ENCODE measurements at regions not wholly inside any gene's neighbourhood (a gene's known extent, or its start where the extent isn't known, plus 50 kb on each side); places are given as distances from the start of the nearest gene placed in this dataset.
"Not testable (repeated sequence)": the region's sequence is repeated elsewhere in the genome, so short reads cannot be mapped to it uniquely, and the experiment has no call there.

DNA sequence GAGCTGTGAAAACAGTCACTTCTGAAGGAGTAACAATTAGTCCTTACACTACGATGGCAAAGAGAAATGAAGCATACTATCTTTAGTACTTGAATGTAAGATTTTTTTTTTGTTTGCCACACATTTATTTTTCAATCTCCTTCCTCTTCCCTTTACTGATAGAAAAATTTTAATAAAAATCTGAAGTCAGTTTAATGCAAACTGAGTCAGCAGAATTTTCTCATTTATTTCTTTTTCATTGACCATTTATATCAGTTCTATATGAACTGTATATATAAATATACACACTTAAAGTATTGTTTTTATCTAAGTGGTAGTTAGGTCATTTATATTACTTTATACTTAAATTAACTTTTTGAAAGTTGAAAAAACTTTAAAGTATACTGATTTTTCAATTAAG, 1009.1 kb upstream of the SPRY2 start:
- no peak for ATAC-seq (ENCODE audit: low read depth)
- H3K9me3 ChIP-seq (ENCODE audit: severe bottlenecking), result no peaks in the 10 kb centered on the region
- no peak overlapping the region for H3K27ac ChIP-seq (ENCODE audit: poor library complexity, severe bottlenecking)

DNA sequence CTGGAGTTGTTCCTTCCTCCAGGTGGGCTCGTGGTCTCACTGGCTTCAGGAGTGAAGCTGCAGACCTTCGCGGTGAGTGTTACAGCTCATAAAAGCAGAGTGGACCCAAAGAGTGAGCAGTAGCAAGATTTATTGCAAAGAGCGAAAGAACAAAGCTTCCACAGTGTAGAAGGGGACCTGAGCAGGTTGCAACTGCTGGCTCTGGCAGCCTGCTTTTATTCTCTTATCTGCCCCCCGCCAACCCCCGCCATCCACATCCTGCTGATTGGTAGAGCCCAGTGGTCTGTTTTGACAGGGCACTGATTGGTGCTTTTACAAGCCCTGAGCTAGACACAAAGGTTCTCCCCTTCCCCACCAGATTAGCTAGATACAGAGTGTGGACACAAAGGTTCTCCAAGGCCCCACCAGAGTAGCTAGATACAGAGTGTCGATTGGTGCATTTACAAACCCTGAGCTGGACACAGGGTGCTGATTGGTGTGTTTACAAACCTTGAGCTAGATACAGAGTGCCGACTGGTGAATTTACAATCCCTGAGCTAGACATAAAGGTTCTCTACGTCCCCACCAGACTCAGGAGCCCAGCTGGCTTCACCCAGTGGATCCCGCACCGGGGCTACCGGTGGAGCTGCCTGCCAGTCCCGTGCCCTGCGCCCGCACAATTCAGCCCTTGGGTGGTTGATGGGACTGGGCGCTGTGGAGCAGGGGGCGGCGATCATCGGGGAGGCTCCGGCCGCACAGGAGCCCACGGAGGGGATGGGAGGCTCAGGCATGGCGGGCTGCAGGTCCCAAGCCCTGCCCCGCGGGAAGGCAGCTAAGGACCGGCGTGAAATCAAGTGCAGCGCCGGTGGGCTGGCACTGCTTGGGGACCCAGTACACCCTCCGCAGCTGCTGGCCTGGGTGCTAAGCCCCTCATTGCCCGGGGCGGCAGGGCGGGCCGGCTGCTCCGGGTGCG, 999.5 kb upstream of the SPRY2 start:
- not testable (repeated sequence) for H3K9me3 ChIP-seq (ENCODE audit: severe bottlenecking); H3K4me3 ChIP-seq (ENCODE audit: severe bottlenecking); H3K27ac ChIP-seq (ENCODE audit: poor library complexity, severe bottlenecking); H3K36me3 ChIP-seq (ENCODE audit: low read depth); H3K4me1 ChIP-seq (ENCODE audit: insufficient read depth, poor library complexity, severe bottlenecking); H3K27me3 ChIP-seq (ENCODE audit: insufficient read depth, poor library complexity, severe bottlenecking); DNase-seq (ENCODE audit: low spot score); ATAC-seq (ENCODE audit: low read depth)

More for the DNA sequence above, 1009.1 kb upstream of the SPRY2 start:
- TF ChIP-seq, protein P1, sequence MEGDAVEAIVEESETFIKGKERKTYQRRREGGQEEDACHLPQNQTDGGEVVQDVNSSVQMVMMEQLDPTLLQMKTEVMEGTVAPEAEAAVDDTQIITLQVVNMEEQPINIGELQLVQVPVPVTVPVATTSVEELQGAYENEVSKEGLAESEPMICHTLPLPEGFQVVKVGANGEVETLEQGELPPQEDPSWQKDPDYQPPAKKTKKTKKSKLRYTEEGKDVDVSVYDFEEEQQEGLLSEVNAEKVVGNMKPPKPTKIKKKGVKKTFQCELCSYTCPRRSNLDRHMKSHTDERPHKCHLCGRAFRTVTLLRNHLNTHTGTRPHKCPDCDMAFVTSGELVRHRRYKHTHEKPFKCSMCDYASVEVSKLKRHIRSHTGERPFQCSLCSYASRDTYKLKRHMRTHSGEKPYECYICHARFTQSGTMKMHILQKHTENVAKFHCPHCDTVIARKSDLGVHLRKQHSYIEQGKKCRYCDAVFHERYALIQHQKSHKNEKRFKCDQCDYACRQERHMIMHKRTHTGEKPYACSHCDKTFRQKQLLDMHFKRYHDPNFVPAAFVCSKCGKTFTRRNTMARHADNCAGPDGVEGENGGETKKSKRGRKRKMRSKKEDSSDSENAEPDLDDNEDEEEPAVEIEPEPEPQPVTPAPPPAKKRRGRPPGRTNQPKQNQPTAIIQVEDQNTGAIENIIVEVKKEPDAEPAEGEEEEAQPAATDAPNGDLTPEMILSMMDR (IDR thresholded peaks at IDR 0.05; ENCODE audit: poor library complexity, severe bottlenecking), result no peak
- no peak for DNase-seq (ENCODE audit: low spot score)
- no peak overlapping the region for H3K4me3 ChIP-seq (ENCODE audit: severe bottlenecking)
- H3K36me3 ChIP-seq (ENCODE audit: low read depth), result no peaks in the 10 kb centered on the region
- no peaks in the 10 kb centered on the region for H3K27me3 ChIP-seq (ENCODE audit: insufficient read depth, poor library complexity, severe bottlenecking)
- no peaks in the 10 kb centered on the region for H3K4me1 ChIP-seq (ENCODE audit: insufficient read depth, poor library complexity, severe bottlenecking)

- not testable (repeated sequence) for ATAC-seq (ENCODE audit: low read depth); H3K4me3 ChIP-seq (ENCODE audit: severe bottlenecking); H3K27ac ChIP-seq (ENCODE audit: poor library complexity, severe bottlenecking); DNase-seq (ENCODE audit: low spot score); H3K36me3 ChIP-seq (ENCODE audit: low read depth); H3K27me3 ChIP-seq (ENCODE audit: insufficient read depth, poor library complexity, severe bottlenecking); H3K4me1 ChIP-seq (ENCODE audit: insufficient read depth, poor library complexity, severe bottlenecking); H3K9me3 ChIP-seq (ENCODE audit: severe bottlenecking)
These were observed 998.7 kb upstream of the SPRY2 start for GRCh38 chr13:81339666-81340065.

- Histone ChIP-seq H3K36me3 (ENCODE audit: low read depth) (no peaks in the 10 kb centered on the region), H3K4me1 (ENCODE audit: insufficient read depth, poor library complexity, severe bottlenecking) (no peaks in the 10 kb centered on the region), H3K9me3 (ENCODE audit: severe bottlenecking) (no peaks in the 10 kb centered on the region), H3K27me3 (ENCODE audit: insufficient read depth, poor library complexity, severe bottlenecking) (no peaks in the 10 kb centered on the region), H3K4me3 (ENCODE audit: severe bottlenecking) (no peak overlapping the region), H3K27ac (ENCODE audit: poor library complexity, severe bottlenecking) (no peak overlapping the region)
- TF ChIP-seq, protein P1 (IDR thresholded peaks at IDR 0.05; ENCODE audit: poor library complexity, severe bottlenecking), result no peak
- no peak for DNase-seq (ENCODE audit: low spot score)
- no peak for ATAC-seq (ENCODE audit: low read depth)
These were observed 993.6 kb upstream of the SPRY2 start for GRCh38 chr13:81334481-81334880.

DNA sequence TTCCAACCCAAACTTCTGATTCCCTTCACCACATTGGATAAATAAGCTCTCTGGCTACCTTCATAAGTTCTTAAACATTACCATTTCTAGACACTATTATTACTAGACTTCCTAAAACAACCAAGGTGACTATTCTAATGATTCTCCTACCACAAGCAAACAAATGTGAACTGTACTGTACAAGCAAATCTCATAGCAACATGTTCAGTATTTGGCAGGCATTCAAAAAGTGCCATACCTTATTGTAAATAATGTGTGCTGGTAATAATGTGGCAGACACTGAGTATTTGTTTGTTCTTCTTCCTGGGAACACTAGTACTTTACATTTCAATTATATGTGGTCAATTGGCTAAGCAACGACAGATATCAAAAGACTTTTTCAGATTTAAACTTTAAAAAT, 986.0 kb upstream of the SPRY2 start:
- TF ChIP-seq, protein P1 (IDR thresholded peaks at IDR 0.05; ENCODE audit: poor library complexity, severe bottlenecking), result no peak
- DNase-seq (ENCODE audit: low spot score), result no peak

GRCh38 chr13:81320516-81320915, 979.6 kb upstream of the SPRY2 start:
- H3K27me3 ChIP-seq (ENCODE audit: insufficient read depth, poor library complexity, severe bottlenecking), result no peaks in the 10 kb centered on the region
- TF ChIP-seq, protein P1 (IDR thresholded peaks at IDR 0.05; ENCODE audit: poor library complexity, severe bottlenecking), result no peak
- no peaks in the 10 kb centered on the region for H3K4me1 ChIP-seq (ENCODE audit: insufficient read depth, poor library complexity, severe bottlenecking)
- no peaks in the 10 kb centered on the region for H3K36me3 ChIP-seq (ENCODE audit: low read depth)
- DNase-seq (ENCODE audit: low spot score) (no peak), ATAC-seq (ENCODE audit: low read depth) (no peak)
- H3K27ac ChIP-seq (ENCODE audit: poor library complexity, severe bottlenecking), result no peak overlapping the region
- H3K4me3 ChIP-seq (ENCODE audit: severe bottlenecking), result no peak overlapping the region
- H3K9me3 ChIP-seq (ENCODE audit: severe bottlenecking), result no peaks in the 10 kb centered on the region

More for the DNA sequence above, 986.0 kb upstream of the SPRY2 start:
- ATAC-seq (ENCODE audit: low read depth), result no peak
- H3K27me3 ChIP-seq (ENCODE audit: insufficient read depth, poor library complexity, severe bottlenecking), result no peaks in the 10 kb centered on the region
- H3K9me3 ChIP-seq (ENCODE audit: severe bottlenecking), result no peaks in the 10 kb centered on the region
- no peaks in the 10 kb centered on the region for H3K4me1 ChIP-seq (ENCODE audit: insufficient read depth, poor library complexity, severe bottlenecking)
- H3K27ac ChIP-seq (ENCODE audit: poor library complexity, severe bottlenecking), result no peak overlapping the region
- no peak overlapping the region for H3K4me3 ChIP-seq (ENCODE audit: severe bottlenecking)
- H3K36me3 ChIP-seq (ENCODE audit: low read depth), result no peaks in the 10 kb centered on the region
